AG04449 (cell line): ENCODE measurements at regions not wholly inside any gene's neighbourhood (a gene's known extent, or its start where the extent isn't known, plus 50 kb on each side); places are given as distances from the start of the nearest gene placed in this dataset.

ENCODE experiments used
- CTCF ChIA-PET: fragments of 350-600 bp; formaldehyde crosslinking; extraction: SDS; loops from one replicate; lab custom pipeline; 2021; ENCODE audit warnings: antibody characterized with exemption; lab: Yijun Ruan, JAX
- POLR2A ChIA-PET: fragments of 400-600, 350-600 bp; formaldehyde crosslinking; extraction: SDS; loops from one replicate; lab custom pipeline; 2020; ENCODE audit warnings: antibody characterized with exemption, inconsistent platforms; lab: Yijun Ruan, JAX
- DNase-seq: peaks from one replicate; pipeline ENCODE4 v3.0.0-alpha.2; 2010; ENCODE audit warnings: low read depth, low spot score
- H3K4me3 ChIP-seq: 2 replicates; pipeline ENCODE4 v1.5.1; 2011; ENCODE audit warnings: low read depth, mild to moderate bottlenecking, control low read depth, low read length
- TF ChIP-seq, protein P1 (sequence below): IDR thresholded peaks from one replicate; pipeline ENCODE4 v1.5.1; 2011; ENCODE audit warnings: mild to moderate bottlenecking, moderate library complexity, low read length, control low read depth, inconsistent platforms; ENCODE audit not compliant: insufficient read depth; ENCODE audit errors: missing control alignments

GRCh38 chr14:54193871-54194270, 202.9 kb upstream of the CDKN3 start:
- TF ChIP-seq, protein P1, sequence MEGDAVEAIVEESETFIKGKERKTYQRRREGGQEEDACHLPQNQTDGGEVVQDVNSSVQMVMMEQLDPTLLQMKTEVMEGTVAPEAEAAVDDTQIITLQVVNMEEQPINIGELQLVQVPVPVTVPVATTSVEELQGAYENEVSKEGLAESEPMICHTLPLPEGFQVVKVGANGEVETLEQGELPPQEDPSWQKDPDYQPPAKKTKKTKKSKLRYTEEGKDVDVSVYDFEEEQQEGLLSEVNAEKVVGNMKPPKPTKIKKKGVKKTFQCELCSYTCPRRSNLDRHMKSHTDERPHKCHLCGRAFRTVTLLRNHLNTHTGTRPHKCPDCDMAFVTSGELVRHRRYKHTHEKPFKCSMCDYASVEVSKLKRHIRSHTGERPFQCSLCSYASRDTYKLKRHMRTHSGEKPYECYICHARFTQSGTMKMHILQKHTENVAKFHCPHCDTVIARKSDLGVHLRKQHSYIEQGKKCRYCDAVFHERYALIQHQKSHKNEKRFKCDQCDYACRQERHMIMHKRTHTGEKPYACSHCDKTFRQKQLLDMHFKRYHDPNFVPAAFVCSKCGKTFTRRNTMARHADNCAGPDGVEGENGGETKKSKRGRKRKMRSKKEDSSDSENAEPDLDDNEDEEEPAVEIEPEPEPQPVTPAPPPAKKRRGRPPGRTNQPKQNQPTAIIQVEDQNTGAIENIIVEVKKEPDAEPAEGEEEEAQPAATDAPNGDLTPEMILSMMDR: no peak
- H3K4me3 ChIP-seq: no peak overlapping the region
- no peak for DNase-seq
- POLR2A ChIA-PET: no interaction called here
- CTCF ChIA-PET: interaction anchor here (1.7 to 1.9 kb wide), 2 partner anchors 19 to 655 kb away, joined by 5 to 6 read pairs; no protein-coding TSS in a partner anchor

- ChIA-PET POLR2A (no interaction called here), CTCF (interaction anchor here (0.8 to 1.9 kb wide), 3 partner anchors 19 to 656 kb away, joined by 3 to 6 read pairs (median 5); no protein-coding TSS in a partner anchor)
- no peak for DNase-seq
- TF ChIP-seq, protein P1: no peak
- no peak overlapping the region for H3K4me3 ChIP-seq
These were observed 202.3 kb upstream of the CDKN3 start for GRCh38 chr14:54194501-54194900.

GRCh38 chr14:54197369-54197768, 199.4 kb upstream of the CDKN3 start:
- TF ChIP-seq, protein P1: no peak
- POLR2A ChIA-PET: no interaction called here

GRCh38 chr14:54200726-54201125, 196.1 kb upstream of the CDKN3 start:
- peak; percentile 82 for DNase-seq
- TF ChIP-seq, protein P1: no peak
- CTCF ChIA-PET: interaction anchor here (0.6 kb wide), 1 partner anchor 807 kb away, joined by 3 read pairs; no protein-coding TSS in a partner anchor
- POLR2A ChIA-PET: no interaction called here
- H3K4me3 ChIP-seq: no peak overlapping the region

More at GRCh38 chr14:54197369-54197768, 199.4 kb upstream of the CDKN3 start:
- CTCF ChIA-PET: no interaction called here
- H3K4me3 ChIP-seq: no peak overlapping the region
- no peak for DNase-seq

DNA sequence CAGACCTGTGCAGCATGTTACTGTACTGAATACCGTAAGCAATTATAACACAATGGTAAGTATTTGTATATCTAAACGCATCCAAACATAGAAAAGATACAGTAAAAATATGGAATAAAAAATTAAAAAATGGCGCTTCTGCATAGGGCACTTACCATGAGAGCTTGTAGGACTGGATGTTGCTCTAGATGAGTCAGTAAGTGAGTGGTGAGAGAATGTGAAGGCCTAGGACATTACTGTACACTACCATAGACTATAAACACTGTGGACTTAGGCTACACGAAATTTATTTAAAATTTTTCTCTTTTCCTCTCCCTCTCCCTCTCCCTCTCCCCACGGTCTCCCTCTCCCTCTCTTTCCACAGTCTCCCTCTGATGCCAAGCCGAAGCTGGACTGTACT, 194.5 kb upstream of the CDKN3 start:
- no peak for DNase-seq
- H3K4me3 ChIP-seq: no peak overlapping the region
- POLR2A ChIA-PET: no interaction called here
- TF ChIP-seq, protein P1: no peak
- CTCF ChIA-PET: no interaction called here

- POLR2A ChIA-PET: no interaction called here
These were observed 190.3 kb upstream of the CDKN3 start for GRCh38 chr14:54206516-54206915.

More at GRCh38 chr14:54206516-54206915, 190.3 kb upstream of the CDKN3 start:
- TF ChIP-seq, protein P1: no peak
- CTCF ChIA-PET: interaction anchor here (0.6 to 2.4 kb wide), 2 partner anchors 31 to 123 kb away, joined by 3 to 6 read pairs; no protein-coding TSS in a partner anchor
- no peak overlapping the region for H3K4me3 ChIP-seq
- no peak for DNase-seq
